Spleen (tissue), 11 donors: ENCODE measurements at regions not wholly inside any gene's neighbourhood (a gene's known extent, or its start where the extent isn't known, plus 50 kb on each side); places are given as distances from the start of the nearest gene placed in this dataset.

Experiments used
- DNase-seq: peaks from one replicate; pipeline ENCODE4 v3.0.0-alpha.2; 2020
- H3K27ac ChIP-seq, 8 donors: fragments of 200-600 bp; sonication (generic) in 7 of 8; 1 replicate in 4 of 8; 2 replicates in 4 of 8; pipeline versions ENCODE4 v1.5.0 to v1.8.0; 2016 to 2021; ENCODE audit warnings: inconsistent platforms in 4 of 8, mild to moderate bottlenecking in 4 of 8, moderate library complexity in 1 of 8
- H3K27me3 ChIP-seq, 7 donors: fragments of 200-600 bp; sonication (generic) in 6 of 7; replicated peaks in 1 of 7; 1 replicate in 4 of 7; 2 replicates in 3 of 7; pipeline versions ENCODE4 v1.5.0 to v1.8.0; 2016 to 2021; ENCODE audit warnings: inconsistent platforms in 3 of 7, mild to moderate bottlenecking in 1 of 7
- H3K36me3 ChIP-seq, 6 donors: fragments of 200-600 bp; sonication (generic) in 5 of 6; 1 replicate in 4 of 6; 2 replicates in 2 of 6; pipeline versions ENCODE4 v1.5.0 to v1.8.0; 2016 to 2021; ENCODE audit warnings: inconsistent platforms in 2 of 6
- H3K4me1 ChIP-seq, 6 donors: fragments of 200-600 bp; sonication (generic) in 5 of 6; 1 replicate in 3 of 6; 2 replicates in 3 of 6; pipeline versions ENCODE4 v1.5.0 to v1.8.0; 2016 to 2021; ENCODE audit warnings: inconsistent platforms in 3 of 6
- H3K4me3 ChIP-seq, 8 donors: fragments of 200-600 bp; sonication (generic) in 7 of 8; 1 replicate in 4 of 8; 2 replicates in 4 of 8; pipeline versions ENCODE4 v1.5.0 to v1.8.0; 2016 to 2021; ENCODE audit warnings: inconsistent platforms in 4 of 8, mild to moderate bottlenecking in 4 of 8, moderate library complexity in 2 of 8
- H3K9me3 ChIP-seq, 8 donors: fragments of 200-600 bp; sonication (generic) in 7 of 8; 1 replicate in 4 of 8; 2 replicates in 4 of 8; pipeline versions ENCODE4 v1.5.0 to v1.8.0; 2016 to 2021; ENCODE audit warnings: inconsistent platforms in 4 of 8
- POLR2A ChIP-seq, 3 donors: fragments of 450-650 bp; IDR thresholded peaks; one replicate each; pipeline ENCODE4 v1.5.1; 2017; ENCODE audit warnings: antibody characterized with exemption in 3 of 3, mild to moderate bottlenecking in 1 of 3
- POLR2AphosphoS5 ChIP-seq, 3 donors: sonication (generic); formaldehyde crosslinking; IDR thresholded peaks; one replicate each; pipeline ENCODE4 v1.5.1; 2017; ENCODE audit warnings: antibody characterized with exemption in 3 of 3
- WGBS, 5 donors: extraction: QIAGEN DNeasy Blood & Tissue Kit in 3 of 5; methylation state at CpG; one replicate each; pipeline versions ENCODE4 v1.1.5 to v1.1.7; 2013 to 2018; 5-methylcytosine and 5-hydroxymethylcytosine counted together
- intact Hi-C: fragments of 100-400 bp; cut with DNase I; formaldehyde crosslinking; loops from one replicate; pipeline ENCODE4 v1.15.0; 2023; ENCODE audit warnings: low total_unique reads
- TF ChIP-seq, protein P1 (sequence below), 11 experiments: fragments of 200-600 bp in 7 of 11; fragments of 450-650 bp in 4 of 11; sonication (generic) in 4 of 11; IDR thresholded peaks in 8 of 11; conservative IDR thresholded peaks in 3 of 11; 1 replicate in 7 of 11; 2 replicates in 4 of 11; pipeline versions ENCODE4 v1.4.0 to v1.8.0; 2016 to 2021; ENCODE audit warnings: antibody characterized with exemption in 11 of 11, inconsistent platforms in 4 of 11, mild to moderate bottlenecking in 1 of 11
- donor health status: healthy with polysubstance abuse.
- donor health status: DM: no; HTN: no; CAD: no; lungs with moderate emphysema.
- donor health status: DM: no; HTN: no; CAD: no.
- donor health status: Bipolar disorder and iron deficiency.
- donor health status: healthy.
- donor health status: DM: no; HTN: no; CAD: no.
- donor health status: DM: yes; HTN: yes; CAD: no.

DNA sequence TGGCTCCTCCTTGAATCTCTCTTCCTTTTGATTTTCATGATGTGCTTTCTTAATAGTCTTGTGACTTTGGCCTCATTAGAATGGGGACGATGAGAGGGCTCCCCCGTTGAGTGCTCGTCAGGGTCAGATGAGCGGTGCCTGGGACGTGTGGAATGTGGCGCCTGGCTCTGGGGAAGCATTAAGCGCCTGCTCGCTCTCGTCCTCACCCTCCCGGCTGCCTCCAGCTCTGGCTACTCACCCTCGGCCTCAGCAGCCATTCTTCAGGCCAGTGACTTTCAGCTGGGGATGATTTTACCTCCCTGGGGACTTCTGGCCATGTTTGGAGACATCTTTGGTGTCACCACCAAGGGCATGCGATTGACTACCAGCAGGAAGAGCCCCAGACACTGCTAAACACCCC, 69.7 kb downstream of the RPS6KA4 start:
- TF ChIP-seq POLR2A (IDR thresholded peaks at IDR 0.05) (no peak), POLR2AphosphoS5 (IDR thresholded peaks at IDR 0.05) (no peak)
- TF ChIP-seq, protein P1, sequence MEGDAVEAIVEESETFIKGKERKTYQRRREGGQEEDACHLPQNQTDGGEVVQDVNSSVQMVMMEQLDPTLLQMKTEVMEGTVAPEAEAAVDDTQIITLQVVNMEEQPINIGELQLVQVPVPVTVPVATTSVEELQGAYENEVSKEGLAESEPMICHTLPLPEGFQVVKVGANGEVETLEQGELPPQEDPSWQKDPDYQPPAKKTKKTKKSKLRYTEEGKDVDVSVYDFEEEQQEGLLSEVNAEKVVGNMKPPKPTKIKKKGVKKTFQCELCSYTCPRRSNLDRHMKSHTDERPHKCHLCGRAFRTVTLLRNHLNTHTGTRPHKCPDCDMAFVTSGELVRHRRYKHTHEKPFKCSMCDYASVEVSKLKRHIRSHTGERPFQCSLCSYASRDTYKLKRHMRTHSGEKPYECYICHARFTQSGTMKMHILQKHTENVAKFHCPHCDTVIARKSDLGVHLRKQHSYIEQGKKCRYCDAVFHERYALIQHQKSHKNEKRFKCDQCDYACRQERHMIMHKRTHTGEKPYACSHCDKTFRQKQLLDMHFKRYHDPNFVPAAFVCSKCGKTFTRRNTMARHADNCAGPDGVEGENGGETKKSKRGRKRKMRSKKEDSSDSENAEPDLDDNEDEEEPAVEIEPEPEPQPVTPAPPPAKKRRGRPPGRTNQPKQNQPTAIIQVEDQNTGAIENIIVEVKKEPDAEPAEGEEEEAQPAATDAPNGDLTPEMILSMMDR (IDR thresholded peaks at IDR 0.05 in 8 of 11, conservative IDR thresholded peaks at IDR 0.05 in 3 of 11) = no peak
- DNase-seq = no peak
- intact Hi-C loops = no loop called here
- Histone ChIP-seq H3K27me3 (no peaks in the 10 kb centered on the region), H3K9me3 (peaks cover 0 to 10% (median 5%) of the 10 kb centered on the region in 8 donors), H3K27ac (no peak overlapping the region), H3K36me3 (no peaks in the 10 kb centered on the region), H3K4me1 (no peaks in the 10 kb centered on the region), H3K4me3 (no peak overlapping the region)
- WGBS, 5 donors = 62 to 84% (median 74%) methylated on average over 12 of the region's 12 CpGs

DNA sequence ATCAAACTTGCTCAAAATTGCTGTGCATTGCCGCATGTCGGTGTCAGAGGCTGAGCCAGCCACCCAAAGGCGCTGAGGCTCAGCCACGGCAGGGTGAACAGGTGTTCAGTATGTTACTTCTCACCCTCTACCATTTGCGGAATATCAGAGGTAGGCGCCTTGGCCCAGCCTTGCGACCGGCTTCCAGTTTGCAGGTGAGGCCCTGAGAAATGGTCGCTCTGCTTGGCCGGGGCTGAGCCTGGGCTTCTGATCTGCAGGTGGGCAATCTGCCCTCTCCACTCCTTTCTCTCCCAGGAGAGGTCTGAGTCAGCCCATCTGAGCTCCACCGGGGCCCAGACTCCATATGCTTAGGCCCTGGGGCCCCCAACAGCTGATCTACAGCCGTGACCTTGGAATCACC, 71.0 kb downstream of the RPS6KA4 start:
- TF ChIP-seq, protein P1 (IDR thresholded peaks at IDR 0.05 in 8 of 11, conservative IDR thresholded peaks at IDR 0.05 in 3 of 11) = no peak
- TF ChIP-seq POLR2A (IDR thresholded peaks at IDR 0.05) (no peak), POLR2AphosphoS5 (IDR thresholded peaks at IDR 0.05) (no peak)
- no peak for DNase-seq
- H3K27ac ChIP-seq = no peak overlapping the region
- H3K36me3 ChIP-seq = no peaks in the 10 kb centered on the region
- H3K4me3 ChIP-seq = no peak overlapping the region
- H3K9me3 ChIP-seq = peaks cover 0 to 10% (median 5%) of the 10 kb centered on the region in 8 donors
- H3K27me3 ChIP-seq = no peaks in the 10 kb centered on the region
- intact Hi-C loops = no loop called here
- WGBS, 5 donors = 91 to 96% (median 93%) methylated on average over 11 to 12 of the region's 12 CpGs
- H3K4me1 ChIP-seq = no peaks in the 10 kb centered on the region

DNA sequence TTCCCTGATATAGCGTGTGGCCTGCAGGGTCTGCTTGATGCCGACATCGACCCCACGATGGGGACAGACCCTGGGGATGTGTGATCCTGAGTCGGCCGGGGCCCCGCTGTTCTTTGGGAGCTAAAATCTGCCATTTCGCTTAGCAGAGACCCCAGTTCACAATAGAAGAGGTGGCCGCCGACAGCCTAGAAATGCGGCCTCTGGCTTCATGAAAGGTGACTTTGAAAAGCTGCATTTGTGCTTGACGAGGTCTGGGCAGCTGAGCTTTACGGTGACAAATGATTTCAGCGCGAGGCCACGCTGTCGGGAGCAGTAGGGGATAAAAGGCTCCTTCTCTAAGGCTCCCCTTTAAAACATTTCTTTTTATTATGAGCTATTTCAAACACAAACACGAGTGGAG, 71.7 kb downstream of the RPS6KA4 start:
- Histone ChIP-seq H3K9me3 (peaks cover 0 to 10% (median 5%) of the 10 kb centered on the region in 8 donors), H3K4me1 (no peaks in the 10 kb centered on the region), H3K36me3 (no peaks in the 10 kb centered on the region), H3K4me3 (no peak overlapping the region), H3K27ac (no peak overlapping the region), H3K27me3 (no peaks in the 10 kb centered on the region)
- TF ChIP-seq, protein P1 (IDR thresholded peaks at IDR 0.05 in 8 of 11, conservative IDR thresholded peaks at IDR 0.05 in 3 of 11) = no peak
- TF ChIP-seq POLR2A (IDR thresholded peaks at IDR 0.05) = no peak
- TF ChIP-seq POLR2AphosphoS5 (IDR thresholded peaks at IDR 0.05) = no peak
- DNase-seq = no peak
- 82 to 90% (median 88%) methylated on average over 15 to 18 of the region's 18 CpGs for WGBS, 5 donors
- intact Hi-C loops = no loop called here

DNA sequence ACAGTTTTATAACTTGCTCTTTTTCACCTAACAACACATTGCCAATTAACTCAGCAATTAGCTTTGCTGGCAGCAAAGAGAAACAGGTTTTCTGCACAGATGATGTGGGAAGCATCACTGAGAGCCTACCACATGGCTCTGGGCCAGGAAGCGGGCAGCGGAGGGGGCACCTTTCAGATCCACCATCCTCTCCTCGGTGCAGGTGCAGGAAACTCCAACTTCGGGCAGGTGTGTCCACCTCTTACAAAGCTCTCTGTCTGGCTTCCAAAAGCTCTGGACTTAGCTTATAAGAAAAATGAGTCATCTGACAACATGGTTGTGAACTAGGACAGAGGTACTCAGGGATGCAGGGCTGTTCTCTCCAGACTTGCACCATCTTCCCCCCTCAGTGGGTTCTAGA, 77.0 kb downstream of the RPS6KA4 start:
- DNase-seq = no peak
- 45 to 61% (median 53%) methylated on average over 4 of the region's 4 CpGs for WGBS, 5 donors
- H3K9me3 ChIP-seq = peaks cover 0 to 10% (median 5%) of the 10 kb centered on the region in 8 donors
- intact Hi-C loops = no loop called here
- H3K4me1 ChIP-seq = peaks cover 0 to 10% (median under 1%) of the 10 kb centered on the region in 6 donors
- H3K36me3 ChIP-seq = no peaks in the 10 kb centered on the region
- peaks cover 0 to 37% (median 0%) of the 10 kb centered on the region in 7 donors for H3K27me3 ChIP-seq
- H3K27ac ChIP-seq = no peak overlapping the region
- TF ChIP-seq POLR2A (IDR thresholded peaks at IDR 0.05) (no peak), POLR2AphosphoS5 (IDR thresholded peaks at IDR 0.05) (no peak)
- TF ChIP-seq, protein P1 (IDR thresholded peaks at IDR 0.05 in 8 of 11, conservative IDR thresholded peaks at IDR 0.05 in 3 of 11) = no peak
- H3K4me3 ChIP-seq = no peak overlapping the region
